ENCODE measurements at regions not wholly inside any gene's neighbourhood (a gene's known extent, or its start where the extent isn't known, plus 50 kb on each side); places are given as distances from the start of the nearest gene placed in this dataset.

- H3K4me3 ChIP-seq (ENCODE audit: low read depth, low read length), result no peak overlapping the region
- no peak for TF ChIP-seq CTCF (IDR thresholded peaks at IDR 0.05; ENCODE audit: low read depth, low read length)
These were observed 191.1 kb downstream of the MELK start for GRCh38 chr9:36763778-36764177.

- H3K4me3 ChIP-seq (ENCODE audit: low read depth, low read length), result no peak overlapping the region
- no peak for TF ChIP-seq CTCF (IDR thresholded peaks at IDR 0.05; ENCODE audit: low read depth, low read length)
These were observed 191.8 kb downstream of the MELK start for GRCh38 chr9:36764364-36765076.

- no peak for TF ChIP-seq CTCF (IDR thresholded peaks at IDR 0.05; ENCODE audit: low read depth, low read length)
These were observed 192.3 kb downstream of the MELK start for GRCh38 chr9:36765077-36765390.

GRCh38 chr9:36765468-36766341, 193.0 kb downstream of the MELK start:
- TF ChIP-seq CTCF (IDR thresholded peaks at IDR 0.05; ENCODE audit: low read depth, low read length), result no peak

More at GRCh38 chr9:36765077-36765390, 192.3 kb downstream of the MELK start:
- H3K4me3 ChIP-seq (ENCODE audit: low read depth, low read length), result no peak overlapping the region

GRCh38 chr9:36768677-36769076, 196.0 kb downstream of the MELK start:
- no peak overlapping the region for H3K4me3 ChIP-seq (ENCODE audit: low read depth, low read length)
- TF ChIP-seq CTCF (IDR thresholded peaks at IDR 0.05; ENCODE audit: low read depth, low read length), result no peak

More at GRCh38 chr9:36765468-36766341, 193.0 kb downstream of the MELK start:
- no peak overlapping the region for H3K4me3 ChIP-seq (ENCODE audit: low read depth, low read length)

- TF ChIP-seq CTCF (IDR thresholded peaks at IDR 0.05; ENCODE audit: low read depth, low read length), result no peak
- no peak overlapping the region for H3K4me3 ChIP-seq (ENCODE audit: low read depth, low read length)
These were observed 197.3 kb downstream of the MELK start for GRCh38 chr9:36770025-36770424.

Measured in WI38 (cell line).